ENCODE measurements at regions not wholly inside any gene's neighbourhood (a gene's known extent, or its start where the extent isn't known, plus 50 kb on each side); places are given as distances from the start of the nearest gene placed in this dataset.

GRCh38 chr16:74201576-74201975 is 95.0 kb upstream of the PSMD7 start:
- Histone ChIP-seq H3K4me2 (ENCODE audit: extremely low read depth, insufficient read depth, low read length) (no peak overlapping the region), H2AFZ (ENCODE audit: low read length) (no peak overlapping the region), H4K20me1 (ENCODE audit: control insufficient read depth, extremely low read depth, insufficient read depth, low read length) (no peaks in the 10 kb centered on the region), H3K9ac (ENCODE audit: insufficient read depth, low read length) (no peak overlapping the region), H3K27me3 (ENCODE audit: control insufficient read depth, insufficient read depth, low read length) (no peaks in the 10 kb centered on the region), H3K36me3 (ENCODE audit: control insufficient read depth, insufficient read depth, low read length) (no peaks in the 10 kb centered on the region), H3K9me3 (ENCODE audit: control insufficient read depth, insufficient read depth, low read depth, low read length) (no peaks in the 10 kb centered on the region), H3K4me1 (ENCODE audit: control insufficient read depth, extremely low read depth, insufficient read depth, low read length) (no peaks in the 10 kb centered on the region), H3K27ac (ENCODE audit: insufficient read depth, low read length) (no peak overlapping the region), H3K4me3 (replicated peaks in 1 of 4; ENCODE audit: control extremely low read depth in 1 of 4, insufficient read depth in 1 of 4, low read depth in 3 of 4, low read length in 4 of 4) (no peak overlapping the region), H3K79me2 (ENCODE audit: control insufficient read depth, insufficient read depth, low read length) (no peaks in the 10 kb centered on the region)
- TF ChIP-seq, protein P1, sequence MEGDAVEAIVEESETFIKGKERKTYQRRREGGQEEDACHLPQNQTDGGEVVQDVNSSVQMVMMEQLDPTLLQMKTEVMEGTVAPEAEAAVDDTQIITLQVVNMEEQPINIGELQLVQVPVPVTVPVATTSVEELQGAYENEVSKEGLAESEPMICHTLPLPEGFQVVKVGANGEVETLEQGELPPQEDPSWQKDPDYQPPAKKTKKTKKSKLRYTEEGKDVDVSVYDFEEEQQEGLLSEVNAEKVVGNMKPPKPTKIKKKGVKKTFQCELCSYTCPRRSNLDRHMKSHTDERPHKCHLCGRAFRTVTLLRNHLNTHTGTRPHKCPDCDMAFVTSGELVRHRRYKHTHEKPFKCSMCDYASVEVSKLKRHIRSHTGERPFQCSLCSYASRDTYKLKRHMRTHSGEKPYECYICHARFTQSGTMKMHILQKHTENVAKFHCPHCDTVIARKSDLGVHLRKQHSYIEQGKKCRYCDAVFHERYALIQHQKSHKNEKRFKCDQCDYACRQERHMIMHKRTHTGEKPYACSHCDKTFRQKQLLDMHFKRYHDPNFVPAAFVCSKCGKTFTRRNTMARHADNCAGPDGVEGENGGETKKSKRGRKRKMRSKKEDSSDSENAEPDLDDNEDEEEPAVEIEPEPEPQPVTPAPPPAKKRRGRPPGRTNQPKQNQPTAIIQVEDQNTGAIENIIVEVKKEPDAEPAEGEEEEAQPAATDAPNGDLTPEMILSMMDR (conservative IDR thresholded peaks at IDR 0.05 in 1 of 2, IDR thresholded peaks at IDR 0.05 in 1 of 2; ENCODE audit: low read depth in 1 of 2, low read length in 2 of 2), result no peak
- TF ChIP-seq EZH2 (IDR thresholded peaks at IDR 0.05; ENCODE audit: low read length, missing control alignments), result no peak
- no peak for DNase-seq (ENCODE audit: low read depth in 2 of 2)

GRCh38 chr16:74200921-74201320 is 95.7 kb upstream of the PSMD7 start:
- DNase-seq (ENCODE audit: low read depth in 2 of 2), result no peak

DNA sequence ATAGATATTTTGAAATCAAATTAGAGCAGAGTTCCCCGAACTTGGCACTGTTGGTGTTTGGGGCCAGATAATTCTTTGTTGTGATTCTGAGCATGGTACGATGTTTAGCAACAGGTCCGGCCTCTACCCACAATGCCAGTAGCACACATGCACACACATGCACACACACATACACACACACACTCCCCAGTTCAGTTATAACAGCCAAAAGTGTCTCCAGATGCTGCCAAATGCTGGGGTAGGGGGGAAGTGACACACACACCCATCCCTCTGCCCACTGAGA is 96.8 kb upstream of the PSMD7 start:
- Histone ChIP-seq H3K27me3 (ENCODE audit: control insufficient read depth, insufficient read depth, low read length) (no peaks in the 10 kb centered on the region), H3K9ac (ENCODE audit: insufficient read depth, low read length) (no peak overlapping the region), H3K4me3 (replicated peaks in 1 of 4; ENCODE audit: control extremely low read depth in 1 of 4, insufficient read depth in 1 of 4, low read depth in 3 of 4, low read length in 4 of 4) (no peak overlapping the region), H3K79me2 (ENCODE audit: control insufficient read depth, insufficient read depth, low read length) (no peaks in the 10 kb centered on the region), H3K36me3 (ENCODE audit: control insufficient read depth, insufficient read depth, low read length) (no peaks in the 10 kb centered on the region), H4K20me1 (ENCODE audit: control insufficient read depth, extremely low read depth, insufficient read depth, low read length) (no peaks in the 10 kb centered on the region), H2AFZ (ENCODE audit: low read length) (no peak overlapping the region), H3K9me3 (ENCODE audit: control insufficient read depth, insufficient read depth, low read depth, low read length) (no peaks in the 10 kb centered on the region), H3K4me1 (ENCODE audit: control insufficient read depth, extremely low read depth, insufficient read depth, low read length) (no peaks in the 10 kb centered on the region), H3K4me2 (ENCODE audit: extremely low read depth, insufficient read depth, low read length) (no peak overlapping the region), H3K27ac (ENCODE audit: insufficient read depth, low read length) (no peak overlapping the region)
- no peak for DNase-seq (ENCODE audit: low read depth in 2 of 2)
- no peak for TF ChIP-seq EZH2 (IDR thresholded peaks at IDR 0.05; ENCODE audit: low read length, missing control alignments)
- TF ChIP-seq, protein P1 (conservative IDR thresholded peaks at IDR 0.05 in 1 of 2, IDR thresholded peaks at IDR 0.05 in 1 of 2; ENCODE audit: low read depth in 1 of 2, low read length in 2 of 2), result no peak

More at GRCh38 chr16:74200921-74201320, 95.7 kb upstream of the PSMD7 start:
- Histone ChIP-seq H2AFZ (ENCODE audit: low read length) (no peak overlapping the region), H3K9me3 (ENCODE audit: control insufficient read depth, insufficient read depth, low read depth, low read length) (no peaks in the 10 kb centered on the region), H3K4me2 (ENCODE audit: extremely low read depth, insufficient read depth, low read length) (no peak overlapping the region), H3K4me1 (ENCODE audit: control insufficient read depth, extremely low read depth, insufficient read depth, low read length) (no peaks in the 10 kb centered on the region), H3K27me3 (ENCODE audit: control insufficient read depth, insufficient read depth, low read length) (no peaks in the 10 kb centered on the region), H3K27ac (ENCODE audit: insufficient read depth, low read length) (no peak overlapping the region), H3K4me3 (replicated peaks in 1 of 4; ENCODE audit: control extremely low read depth in 1 of 4, insufficient read depth in 1 of 4, low read depth in 3 of 4, low read length in 4 of 4) (no peak overlapping the region), H3K9ac (ENCODE audit: insufficient read depth, low read length) (no peak overlapping the region), H3K79me2 (ENCODE audit: control insufficient read depth, insufficient read depth, low read length) (no peaks in the 10 kb centered on the region), H4K20me1 (ENCODE audit: control insufficient read depth, extremely low read depth, insufficient read depth, low read length) (no peaks in the 10 kb centered on the region), H3K36me3 (ENCODE audit: control insufficient read depth, insufficient read depth, low read length) (no peaks in the 10 kb centered on the region)
- no peak for TF ChIP-seq EZH2 (IDR thresholded peaks at IDR 0.05; ENCODE audit: low read length, missing control alignments)
- TF ChIP-seq, protein P1 (conservative IDR thresholded peaks at IDR 0.05 in 1 of 2, IDR thresholded peaks at IDR 0.05 in 1 of 2; ENCODE audit: low read depth in 1 of 2, low read length in 2 of 2), result no peak

Measured in fibroblast of lung (primary cell).